ENCODE measurements at regions not wholly inside any gene's neighbourhood (a gene's known extent, or its start where the extent isn't known, plus 50 kb on each side); places are given as distances from the start of the nearest gene placed in this dataset.

DNA sequence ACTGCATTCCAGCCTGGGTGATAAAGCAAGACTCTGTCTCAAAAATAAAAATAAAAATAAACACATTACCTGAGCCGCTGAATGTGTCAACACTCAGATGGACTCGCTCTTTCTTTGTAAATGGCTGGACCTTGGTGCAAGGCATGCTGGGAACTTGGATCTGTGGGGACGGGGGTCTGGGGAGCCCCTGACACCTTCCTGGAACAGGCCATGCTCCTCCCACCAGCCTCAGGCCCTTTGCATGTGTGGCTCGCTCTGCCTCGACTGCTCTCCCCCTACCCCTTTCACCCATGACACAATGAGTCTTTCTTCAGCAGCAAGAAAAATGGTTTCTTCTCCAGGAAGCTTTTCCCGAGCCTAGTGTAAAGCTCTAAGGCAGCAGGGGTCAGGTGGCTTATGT is 94.0 kb upstream of the CDH5 start:
- TF ChIP-seq, protein P1, sequence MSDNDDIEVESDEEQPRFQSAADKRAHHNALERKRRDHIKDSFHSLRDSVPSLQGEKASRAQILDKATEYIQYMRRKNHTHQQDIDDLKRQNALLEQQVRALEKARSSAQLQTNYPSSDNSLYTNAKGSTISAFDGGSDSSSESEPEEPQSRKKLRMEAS (IDR thresholded peaks at IDR 0.05), result no peak
- TF ChIP-seq EP300 (IDR thresholded peaks at IDR 0.05; ENCODE audit: borderline replicate concordance) (no peak), RAD21 (IDR thresholded peaks at IDR 0.05; ENCODE audit: low read depth) (no peak), CREB1 (IDR thresholded peaks at IDR 0.05; ENCODE audit: low read depth) (no peak), ZBTB7A (IDR thresholded peaks at IDR 0.05; ENCODE audit: low read depth) (no peak), FOXM1 (IDR thresholded peaks at IDR 0.05; ENCODE audit: borderline replicate concordance, low read depth) (no peak), CEBPB (IDR thresholded peaks at IDR 0.05) (no peak), EGR1 (IDR thresholded peaks at IDR 0.05) (no peak), YY1 (IDR thresholded peaks at IDR 0.05; ENCODE audit: low read depth) (no peak)
- TF ChIP-seq, protein P2, sequence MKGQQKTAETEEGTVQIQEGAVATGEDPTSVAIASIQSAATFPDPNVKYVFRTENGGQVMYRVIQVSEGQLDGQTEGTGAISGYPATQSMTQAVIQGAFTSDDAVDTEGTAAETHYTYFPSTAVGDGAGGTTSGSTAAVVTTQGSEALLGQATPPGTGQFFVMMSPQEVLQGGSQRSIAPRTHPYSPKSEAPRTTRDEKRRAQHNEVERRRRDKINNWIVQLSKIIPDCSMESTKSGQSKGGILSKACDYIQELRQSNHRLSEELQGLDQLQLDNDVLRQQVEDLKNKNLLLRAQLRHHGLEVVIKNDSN (IDR thresholded peaks at IDR 0.05), result no peak
- TF ChIP-seq, protein P3, sequence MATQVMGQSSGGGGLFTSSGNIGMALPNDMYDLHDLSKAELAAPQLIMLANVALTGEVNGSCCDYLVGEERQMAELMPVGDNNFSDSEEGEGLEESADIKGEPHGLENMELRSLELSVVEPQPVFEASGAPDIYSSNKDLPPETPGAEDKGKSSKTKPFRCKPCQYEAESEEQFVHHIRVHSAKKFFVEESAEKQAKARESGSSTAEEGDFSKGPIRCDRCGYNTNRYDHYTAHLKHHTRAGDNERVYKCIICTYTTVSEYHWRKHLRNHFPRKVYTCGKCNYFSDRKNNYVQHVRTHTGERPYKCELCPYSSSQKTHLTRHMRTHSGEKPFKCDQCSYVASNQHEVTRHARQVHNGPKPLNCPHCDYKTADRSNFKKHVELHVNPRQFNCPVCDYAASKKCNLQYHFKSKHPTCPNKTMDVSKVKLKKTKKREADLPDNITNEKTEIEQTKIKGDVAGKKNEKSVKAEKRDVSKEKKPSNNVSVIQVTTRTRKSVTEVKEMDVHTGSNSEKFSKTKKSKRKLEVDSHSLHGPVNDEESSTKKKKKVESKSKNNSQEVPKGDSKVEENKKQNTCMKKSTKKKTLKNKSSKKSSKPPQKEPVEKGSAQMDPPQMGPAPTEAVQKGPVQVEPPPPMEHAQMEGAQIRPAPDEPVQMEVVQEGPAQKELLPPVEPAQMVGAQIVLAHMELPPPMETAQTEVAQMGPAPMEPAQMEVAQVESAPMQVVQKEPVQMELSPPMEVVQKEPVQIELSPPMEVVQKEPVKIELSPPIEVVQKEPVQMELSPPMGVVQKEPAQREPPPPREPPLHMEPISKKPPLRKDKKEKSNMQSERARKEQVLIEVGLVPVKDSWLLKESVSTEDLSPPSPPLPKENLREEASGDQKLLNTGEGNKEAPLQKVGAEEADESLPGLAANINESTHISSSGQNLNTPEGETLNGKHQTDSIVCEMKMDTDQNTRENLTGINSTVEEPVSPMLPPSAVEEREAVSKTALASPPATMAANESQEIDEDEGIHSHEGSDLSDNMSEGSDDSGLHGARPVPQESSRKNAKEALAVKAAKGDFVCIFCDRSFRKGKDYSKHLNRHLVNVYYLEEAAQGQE (IDR thresholded peaks at IDR 0.05; ENCODE audit: low read depth), result no peak

Measured in Ishikawa (cell line).